Urinary bladder (tissue), 3 donors: ENCODE measurements at regions not wholly inside any gene's neighbourhood (a gene's known extent, or its start where the extent isn't known, plus 50 kb on each side); places are given as distances from the start of the nearest gene placed in this dataset.

Experiments
- DNase-seq: peaks from one replicate; pipeline ENCODE4 v3.0.0-alpha.2; 2015; ENCODE audit errors: extremely low spot score
- H3K27ac ChIP-seq: one replicate; pipeline ENCODE4 v1.5.1; 2013; ENCODE audit warnings: low read depth, mild to moderate bottlenecking, moderate library complexity
- H3K36me3 ChIP-seq: one replicate; pipeline ENCODE4 v1.6.1; 2013; ENCODE audit warnings: mild to moderate bottlenecking, moderate library complexity; ENCODE audit not compliant: insufficient read depth
- H3K4me1 ChIP-seq: one replicate; pipeline ENCODE4 v1.6.1; 2013; ENCODE audit warnings: mild to moderate bottlenecking, moderate library complexity; ENCODE audit not compliant: insufficient read depth
- H3K4me3 ChIP-seq: one replicate; pipeline ENCODE4 v1.5.1; 2013; ENCODE audit warnings: low read depth, low read length
- WGBS: extraction: QIAGEN DNeasy Blood & Tissue Kit; methylation state at CpG from one replicate; pipeline ENCODE4 v1.1.7; 2013; 5-methylcytosine and 5-hydroxymethylcytosine counted together
- donor health status: healthy with polysubstance abuse.
- donor health status: healthy.

DNA sequence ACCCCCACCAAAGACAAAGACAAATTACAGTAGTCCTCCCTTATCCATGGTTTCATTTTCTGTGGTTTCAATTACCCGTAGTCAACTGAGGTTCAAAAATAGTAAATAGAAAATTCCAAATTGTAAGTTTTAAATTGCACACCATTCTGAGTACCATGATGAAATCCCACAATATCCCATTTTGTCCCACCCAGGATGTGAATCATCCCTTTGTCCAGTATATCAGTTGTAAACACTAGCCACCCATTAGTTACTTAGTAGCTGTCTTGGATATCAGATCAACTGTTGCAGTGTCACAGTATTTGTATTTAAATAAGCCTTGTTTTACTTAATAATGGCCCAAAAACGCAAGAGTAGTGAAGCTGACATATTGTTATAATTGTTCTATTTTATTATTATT is 364.0 kb upstream of the ARID1B start:
- Histone ChIP-seq H3K36me3 (no peaks in the 10 kb centered on the region), H3K4me1 (no peaks in the 10 kb centered on the region), H3K4me3 (no peak overlapping the region), H3K27ac (no peak overlapping the region)
- 92% methylated on average over 2 of the region's 2 CpGs for WGBS
- DNase-seq, result no peak

DNA sequence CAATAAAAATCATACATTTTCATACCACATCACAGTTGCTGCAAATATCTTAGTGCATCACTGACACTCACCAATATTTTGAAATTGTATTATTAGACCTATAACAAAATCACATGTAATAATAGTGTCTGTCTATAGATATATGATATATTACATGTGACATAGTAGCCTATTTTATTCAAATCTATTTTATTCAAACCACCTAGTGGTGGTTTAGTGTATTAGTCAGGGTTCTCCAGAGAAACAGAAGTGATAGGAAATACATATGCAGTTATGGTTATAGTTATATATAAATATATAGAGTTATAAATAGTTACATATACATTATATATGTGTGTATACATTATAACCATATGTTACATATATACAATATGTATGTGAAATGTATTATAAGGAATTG is 366.5 kb upstream of the ARID1B start:
- Histone ChIP-seq H3K27ac (no peak overlapping the region), H3K4me3 (no peak overlapping the region), H3K36me3 (no peaks in the 10 kb centered on the region), H3K4me1 (no peaks in the 10 kb centered on the region)
- DNase-seq, result no peak

DNA sequence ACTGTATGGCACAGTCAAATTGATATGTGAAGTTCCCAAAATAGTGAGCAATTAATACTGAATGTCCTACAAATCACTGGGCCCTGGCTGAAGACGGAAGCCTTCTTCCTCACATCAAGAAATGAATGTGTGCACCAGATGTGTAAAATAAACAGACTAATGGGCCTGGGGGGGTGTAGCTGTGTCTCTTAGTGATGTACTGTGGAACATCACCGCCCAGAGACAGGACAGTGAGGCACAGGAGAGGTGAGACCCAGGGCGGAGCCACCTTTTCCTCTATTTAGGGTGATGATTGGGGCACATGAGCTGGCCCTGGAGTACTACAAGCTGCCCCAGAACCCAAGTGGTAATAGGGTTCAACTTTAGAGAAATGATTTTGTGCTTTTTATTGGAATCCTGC is 368.5 kb upstream of the ARID1B start:
- no peak for DNase-seq
- Histone ChIP-seq H3K27ac (no peak overlapping the region), H3K36me3 (no peaks in the 10 kb centered on the region), H3K4me1 (no peaks in the 10 kb centered on the region), H3K4me3 (no peak overlapping the region)
- 86% methylated on average over 3 of the region's 3 CpGs for WGBS

- Histone ChIP-seq H3K4me1 (no peaks in the 10 kb centered on the region), H3K36me3 (no peaks in the 10 kb centered on the region), H3K4me3 (no peak overlapping the region), H3K27ac (no peak overlapping the region)
- WGBS, result 93% methylated on average over 3 of the region's 3 CpGs
- no peak for DNase-seq
These were observed 369.8 kb upstream of the ARID1B start for GRCh38 chr6:156407334-156407733.

DNA sequence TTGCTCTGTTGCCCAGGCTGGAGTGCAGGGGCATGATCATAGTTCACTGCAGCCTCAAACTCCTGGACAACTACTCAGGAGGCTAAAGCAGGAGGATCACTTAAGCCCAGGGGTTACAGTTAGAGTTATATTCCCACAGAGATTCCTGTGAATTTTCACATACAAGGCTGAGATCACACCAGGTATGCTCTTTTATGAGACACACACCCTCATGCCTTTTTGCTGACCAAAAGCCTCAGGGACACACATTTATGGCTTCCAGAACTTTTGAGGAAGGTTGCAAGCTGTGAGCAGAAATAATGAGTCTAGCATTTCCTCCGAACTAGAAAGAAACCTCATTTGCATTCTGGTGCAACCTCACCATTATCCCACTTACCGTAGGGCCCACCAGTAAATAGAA is 370.5 kb upstream of the ARID1B start:
- H3K36me3 ChIP-seq, result no peaks in the 10 kb centered on the region
- WGBS, result 95% methylated on average over 2 of the region's 2 CpGs
- no peak overlapping the region for H3K4me3 ChIP-seq
- no peak for DNase-seq
- no peaks in the 10 kb centered on the region for H3K4me1 ChIP-seq
- no peak overlapping the region for H3K27ac ChIP-seq

GRCh38 chr6:156406099-156406498 is 371.1 kb upstream of the ARID1B start:
- Histone ChIP-seq H3K27ac (no peak overlapping the region), H3K4me1 (no peaks in the 10 kb centered on the region)
- 92% methylated on average over 3 of the region's 3 CpGs for WGBS

GRCh38 chr6:156402628-156403027 is 374.6 kb upstream of the ARID1B start:
- Histone ChIP-seq H3K4me3 (no peak overlapping the region), H3K36me3 (no peaks in the 10 kb centered on the region), H3K27ac (no peak overlapping the region), H3K4me1 (no peaks in the 10 kb centered on the region)
- DNase-seq, result no peak

More at GRCh38 chr6:156406099-156406498, 371.1 kb upstream of the ARID1B start:
- no peak for DNase-seq
- H3K36me3 ChIP-seq, result no peaks in the 10 kb centered on the region
- H3K4me3 ChIP-seq, result no peak overlapping the region

- H3K4me1 ChIP-seq, result no peaks in the 10 kb centered on the region
- no peak for DNase-seq
- no peak overlapping the region for H3K27ac ChIP-seq
- H3K4me3 ChIP-seq, result no peak overlapping the region
- H3K36me3 ChIP-seq, result no peaks in the 10 kb centered on the region
- 93% methylated on average over 1 of the region's 1 CpG for WGBS
These were observed 375.0 kb upstream of the ARID1B start for GRCh38 chr6:156402227-156402626.

DNA sequence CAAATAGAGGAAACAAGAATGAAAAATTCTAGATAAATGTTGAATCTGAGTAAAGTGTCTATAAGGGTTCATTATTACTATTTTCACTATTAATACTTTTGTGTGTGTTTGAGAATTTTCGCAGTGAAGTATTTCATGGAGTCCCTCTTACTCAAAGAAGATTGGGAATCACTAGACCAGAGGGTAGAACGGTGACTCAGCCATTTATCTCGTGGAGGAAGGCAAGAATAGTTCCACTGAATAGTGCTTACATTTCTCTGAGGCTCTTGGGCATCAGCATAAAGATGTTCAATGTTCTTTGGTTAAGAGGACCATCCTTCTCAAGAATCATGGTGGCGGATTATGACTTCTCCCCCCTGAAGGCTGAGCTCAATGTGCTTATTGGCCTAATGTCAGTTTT is 376.7 kb upstream of the ARID1B start:
- H3K27ac ChIP-seq, result no peak overlapping the region
- no peak for DNase-seq
- H3K4me3 ChIP-seq, result no peak overlapping the region
- H3K36me3 ChIP-seq, result no peaks in the 10 kb centered on the region
- WGBS, result 85% methylated on average over 4 of the region's 4 CpGs
- H3K4me1 ChIP-seq, result no peaks in the 10 kb centered on the region

DNA sequence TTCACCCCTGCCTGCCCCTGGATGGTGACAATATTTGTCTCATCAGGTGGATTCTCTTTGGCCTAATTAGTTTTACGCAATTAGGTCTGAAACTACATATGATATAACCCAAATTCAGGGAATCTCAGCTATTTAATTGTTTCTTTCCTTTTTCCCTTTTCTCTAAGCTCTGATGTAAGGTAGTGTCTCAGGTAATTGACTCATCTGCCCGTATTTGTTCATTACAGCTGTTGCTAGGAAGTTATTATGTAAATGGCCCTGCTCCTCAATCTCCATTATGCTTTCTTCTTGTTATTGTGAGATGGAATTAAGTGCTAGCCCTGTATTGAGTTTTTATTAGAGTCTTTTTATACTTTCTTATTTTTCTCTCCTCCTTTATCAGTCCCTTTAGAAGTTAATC is 378.2 kb upstream of the ARID1B start:
- no peaks in the 10 kb centered on the region for H3K36me3 ChIP-seq
- 95% methylated on average over 2 of the region's 2 CpGs for WGBS
- DNase-seq, result no peak
- no peak overlapping the region for H3K27ac ChIP-seq
- no peak overlapping the region for H3K4me3 ChIP-seq
- no peaks in the 10 kb centered on the region for H3K4me1 ChIP-seq

- no peak for DNase-seq
- Histone ChIP-seq H3K4me1 (no peaks in the 10 kb centered on the region), H3K4me3 (no peak overlapping the region), H3K27ac (no peak overlapping the region), H3K36me3 (no peaks in the 10 kb centered on the region)
- WGBS, result 97% methylated on average over 5 of the region's 5 CpGs
These were observed 378.8 kb upstream of the ARID1B start for GRCh38 chr6:156398371-156398770.

DNA sequence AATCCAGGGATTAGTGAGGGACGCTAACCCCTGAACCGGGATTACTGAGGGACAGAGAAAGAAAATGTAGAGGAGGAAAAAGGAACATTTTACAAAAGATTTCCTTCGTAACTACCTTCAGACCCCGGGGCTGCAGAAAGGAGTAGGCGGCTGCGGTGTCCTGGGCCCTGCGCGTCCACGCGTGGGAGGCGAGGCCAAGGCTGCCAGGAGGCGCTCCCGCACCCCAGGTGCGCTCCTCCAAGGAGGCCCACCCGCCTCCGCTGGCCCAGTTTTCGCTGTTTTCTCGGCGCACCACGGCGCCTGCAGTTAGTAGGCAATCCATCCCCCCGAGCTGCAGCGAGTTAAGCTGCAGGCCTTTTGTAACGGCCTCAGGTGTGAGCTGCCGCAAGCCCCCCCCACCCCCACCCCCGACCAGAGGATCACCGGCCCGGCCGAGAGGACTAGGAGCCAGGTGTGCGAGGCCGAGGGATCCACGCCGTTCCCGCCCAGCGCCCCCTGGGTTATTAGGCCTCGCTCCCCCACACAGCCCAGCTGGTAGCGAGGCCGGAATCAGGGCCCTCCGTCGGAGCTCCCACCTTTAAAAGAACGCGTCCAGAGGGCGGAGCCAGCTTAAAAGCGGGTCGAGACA is 380.3 kb upstream of the ARID1B start:
- WGBS, result 66% methylated on average over 45 of the region's 45 CpGs
- H3K4me1 ChIP-seq, result no peaks in the 10 kb centered on the region
- no peak overlapping the region for H3K27ac ChIP-seq
- H3K4me3 ChIP-seq, result no peak overlapping the region
- no peaks in the 10 kb centered on the region for H3K36me3 ChIP-seq
- no peak for DNase-seq

DNA sequence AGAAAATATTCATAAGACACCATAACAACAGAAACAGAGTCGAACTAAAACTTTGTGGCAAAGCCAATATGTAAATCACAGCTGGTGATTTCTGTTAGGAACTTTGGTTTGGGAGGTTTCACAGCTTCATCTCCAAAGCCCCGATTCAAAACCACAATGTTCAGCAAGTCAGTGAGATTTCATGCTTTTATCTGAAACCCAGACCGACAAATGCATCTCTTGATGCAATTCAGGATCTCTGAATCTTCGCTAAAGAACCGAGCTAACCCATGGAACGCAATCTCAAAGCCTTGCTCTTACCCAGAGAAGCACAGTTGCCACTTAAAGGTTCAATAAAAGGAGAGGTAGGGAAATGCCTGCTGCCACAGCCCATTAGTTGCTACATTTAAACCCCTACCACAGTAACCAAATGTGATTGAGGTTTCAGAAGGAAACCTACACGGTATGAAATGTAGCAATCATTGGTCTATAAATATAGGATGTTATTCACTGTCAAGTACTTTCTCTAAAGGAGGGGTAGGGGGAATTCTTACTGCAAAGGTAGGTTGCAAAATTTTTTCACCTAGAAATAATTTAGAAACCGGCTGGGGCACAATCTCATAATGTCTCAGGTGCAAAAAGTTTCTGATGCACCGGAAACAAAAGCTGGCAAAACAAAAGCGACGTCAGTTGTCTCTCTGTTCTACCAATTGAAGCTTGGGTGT is 381.0 kb upstream of the ARID1B start:
- no peaks in the 10 kb centered on the region for H3K36me3 ChIP-seq
- H3K4me1 ChIP-seq, result no peaks in the 10 kb centered on the region
- no peak for DNase-seq
- no peak overlapping the region for H3K27ac ChIP-seq
- 77% methylated on average over 11 of the region's 11 CpGs for WGBS
- no peak overlapping the region for H3K4me3 ChIP-seq

DNA sequence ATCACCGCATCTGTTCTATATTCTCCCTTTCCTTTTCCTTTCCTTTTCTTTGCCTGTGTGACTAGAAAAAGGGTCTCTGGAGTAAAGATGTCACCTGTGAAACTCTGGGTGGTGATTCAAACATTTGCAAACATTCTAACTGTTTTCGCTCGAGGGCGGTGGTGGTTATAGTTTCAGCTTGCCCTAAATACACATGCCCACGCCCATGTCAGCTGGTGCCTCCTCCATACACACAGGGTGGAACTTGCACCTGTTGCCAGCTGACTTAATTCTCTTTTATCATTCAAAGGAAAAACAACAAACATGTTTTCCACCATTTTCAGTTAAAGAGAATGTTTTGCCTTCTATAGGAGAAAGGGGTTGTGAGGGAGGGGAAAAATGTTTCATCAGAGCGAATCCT is 381.9 kb upstream of the ARID1B start:
- no peak for DNase-seq
- Histone ChIP-seq H3K4me3 (no peak overlapping the region), H3K36me3 (no peaks in the 10 kb centered on the region), H3K4me1 (no peaks in the 10 kb centered on the region), H3K27ac (no peak overlapping the region)
- 86% methylated on average over 6 of the region's 6 CpGs for WGBS
